Trophoblast cell (in vitro differentiated cells and primary cell): ENCODE measurements at regions not wholly inside any gene's neighbourhood (a gene's known extent, or its start where the extent isn't known, plus 50 kb on each side); places are given as distances from the start of the nearest gene placed in this dataset.

Experiments
- DNase-seq, 2 donors: peaks; one replicate each; pipeline ENCODE4 v3.0.0-alpha.2; 2016
- H2AFZ ChIP-seq: 2 replicates; pipeline ENCODE4 v1.6.1; 2013; ENCODE audit warnings: low read length, moderate library complexity, mild to moderate bottlenecking; ENCODE audit not compliant: insufficient read depth, poor library complexity
- H2AK5ac ChIP-seq: 2 replicates; pipeline ENCODE4 v1.6.1; 2013; ENCODE audit warnings: mild to moderate bottlenecking, low read length
- H2BK120ac ChIP-seq: 2 replicates; pipeline ENCODE4 v1.6.1; 2013; ENCODE audit warnings: low read length, mild to moderate bottlenecking, moderate library complexity; ENCODE audit not compliant: insufficient read depth, poor library complexity
- H2BK12ac ChIP-seq: 2 replicates; pipeline ENCODE4 v1.6.1; 2013; ENCODE audit warnings: mild to moderate bottlenecking, low read length, moderate library complexity
- H2BK5ac ChIP-seq: 2 replicates; pipeline ENCODE4 v1.6.1; 2013; ENCODE audit warnings: low read length, low read depth, moderate library complexity, mild to moderate bottlenecking; ENCODE audit not compliant: poor library complexity
- H3K14ac ChIP-seq: 2 replicates; pipeline ENCODE4 v1.6.1; 2013; ENCODE audit warnings: mild to moderate bottlenecking, low read length
- H3K18ac ChIP-seq: 2 replicates; pipeline ENCODE4 v1.6.1; 2013; ENCODE audit warnings: mild to moderate bottlenecking, low read length
- H3K23ac ChIP-seq: 2 replicates; pipeline ENCODE4 v1.6.1; 2013; ENCODE audit warnings: low read length
- H3K27ac ChIP-seq: 2 replicates; pipeline ENCODE4 v1.5.1; 2013; ENCODE audit warnings: low read depth, mild to moderate bottlenecking, inconsistent platforms, low read length, moderate library complexity
- H3K27me3 ChIP-seq: 2 replicates; pipeline ENCODE4 v1.6.1; 2013; ENCODE audit warnings: inconsistent platforms, mild to moderate bottlenecking, low read length, moderate library complexity; ENCODE audit not compliant: insufficient read depth
- H3K36me3 ChIP-seq, 2 experiments: 1 replicate in 1 of 2; 2 replicates in 1 of 2; pipeline ENCODE4 v1.6.1; 2013; ENCODE audit warnings: low read length in 2 of 2, mild to moderate bottlenecking in 2 of 2, moderate library complexity in 1 of 2; ENCODE audit not compliant: insufficient read depth in 2 of 2, control insufficient read depth in 1 of 2
- H3K4ac ChIP-seq: 2 replicates; pipeline ENCODE4 v1.6.1; 2013; ENCODE audit warnings: low read depth, mild to moderate bottlenecking, low read length, moderate library complexity
- H3K4me1 ChIP-seq, 2 experiments: 1 replicate in 1 of 2; 2 replicates in 1 of 2; pipeline ENCODE4 v1.6.1; 2013; ENCODE audit warnings: low read length in 2 of 2, mild to moderate bottlenecking in 2 of 2, moderate library complexity in 1 of 2; ENCODE audit not compliant: insufficient read depth in 2 of 2, control insufficient read depth in 1 of 2
- H3K4me2 ChIP-seq: 2 replicates; pipeline ENCODE4 v1.6.1; 2013; ENCODE audit warnings: inconsistent platforms, mild to moderate bottlenecking, low read length, moderate library complexity
- H3K4me3 ChIP-seq: 2 replicates; pipeline ENCODE4 v1.5.1; 2013; ENCODE audit warnings: mild to moderate bottlenecking, low read depth, low read length, inconsistent platforms
- H3K79me1 ChIP-seq: one replicate; pipeline ENCODE4 v1.6.1; 2013; ENCODE audit warnings: low read length
- H3K79me2 ChIP-seq: 2 replicates; pipeline ENCODE4 v1.6.1; 2013; ENCODE audit warnings: low read length, mild to moderate bottlenecking; ENCODE audit not compliant: control insufficient read depth, insufficient read depth, poor library complexity
- H3K9ac ChIP-seq: 2 replicates; pipeline ENCODE4 v1.6.1; 2013; ENCODE audit warnings: mild to moderate bottlenecking, low read length
- H3K9me3 ChIP-seq: 2 replicates; pipeline ENCODE4 v1.6.1; 2013; ENCODE audit warnings: low read depth, mild to moderate bottlenecking, control low read depth, inconsistent platforms, low read length; ENCODE audit not compliant: insufficient read depth
- H4K12ac ChIP-seq: 2 replicates; pipeline ENCODE4 v1.6.1; 2013; ENCODE audit warnings: low read depth, mild to moderate bottlenecking, low read length, moderate library complexity
- H4K8ac ChIP-seq: 2 replicates; pipeline ENCODE4 v1.6.1; 2013; ENCODE audit warnings: low read depth, mild to moderate bottlenecking, low read length, moderate library complexity
- H4K91ac ChIP-seq: one replicate; pipeline ENCODE4 v1.6.1; 2013; ENCODE audit warnings: low read depth, mild to moderate bottlenecking, low read length, moderate library complexity
- WGBS: extraction: QIAGEN DNeasy Blood & Tissue Kit; methylation state at CpG from one replicate; pipeline ENCODE4 v1.1.7; 2013; ENCODE audit warnings: missing lambda C conversion rate; ENCODE audit not compliant: insufficient read length, insufficient coverage; ENCODE audit errors: extremely low coverage; 5-methylcytosine and 5-hydroxymethylcytosine counted together

- no peak for DNase-seq
- Histone ChIP-seq H2BK120ac (no peak overlapping the region), H4K12ac (no peak overlapping the region), H3K4me2 (no peak overlapping the region), H3K18ac (no peak overlapping the region), H3K14ac (no peak overlapping the region), H3K27me3 (no peaks in the 10 kb centered on the region), H2AK5ac (no peak overlapping the region), H3K4ac (no peak overlapping the region), H4K91ac (no peak overlapping the region), H3K9ac (no peak overlapping the region), H3K27ac (no peak overlapping the region), H3K4me3 (no peak overlapping the region), H2BK12ac (no peak overlapping the region), H3K79me2 (no peaks in the 10 kb centered on the region), H2BK5ac (no peak overlapping the region), H3K23ac (no peak overlapping the region), H3K4me1 (no peaks in the 10 kb centered on the region), H2AFZ (no peak overlapping the region), H3K79me1 (no peaks in the 10 kb centered on the region), H4K8ac (no peak overlapping the region), H3K36me3 (no peaks in the 10 kb centered on the region), H3K9me3 (no peaks in the 10 kb centered on the region)
- WGBS = no CpG with 5 or more reads among the region's 2 CpGs
Observed at GRCh38 chr3:102237838-102238237, 197.0 kb upstream of the ZPLD1 start.

GRCh38 chr3:102238362-102238761 lies 196.5 kb upstream of the ZPLD1 start:
- Histone ChIP-seq H3K4me1 (no peaks in the 10 kb centered on the region), H3K79me1 (no peaks in the 10 kb centered on the region), H4K8ac (no peak overlapping the region), H2BK120ac (no peak overlapping the region), H3K36me3 (no peaks in the 10 kb centered on the region), H2BK12ac (no peak overlapping the region), H3K79me2 (no peaks in the 10 kb centered on the region), H3K4ac (no peak overlapping the region), H3K23ac (no peak overlapping the region), H2AK5ac (no peak overlapping the region), H2BK5ac (no peak overlapping the region), H3K14ac (no peak overlapping the region), H2AFZ (no peak overlapping the region), H3K4me3 (no peak overlapping the region), H3K27me3 (no peaks in the 10 kb centered on the region), H3K4me2 (no peak overlapping the region), H3K9me3 (no peaks in the 10 kb centered on the region), H3K27ac (no peak overlapping the region), H4K12ac (no peak overlapping the region), H3K9ac (no peak overlapping the region), H3K18ac (no peak overlapping the region), H4K91ac (no peak overlapping the region)
- DNase-seq = no peak

GRCh38 chr3:102240720-102241119 lies 194.1 kb upstream of the ZPLD1 start:
- no peaks in the 10 kb centered on the region for H3K4me1 ChIP-seq
- no peak overlapping the region for H3K14ac ChIP-seq
- no peak overlapping the region for H4K12ac ChIP-seq
- no peaks in the 10 kb centered on the region for H3K36me3 ChIP-seq
- H3K27ac ChIP-seq = no peak overlapping the region
- H2BK5ac ChIP-seq = no peak overlapping the region
- H2AFZ ChIP-seq = no peak overlapping the region
- H3K4me2 ChIP-seq = no peak overlapping the region
- no peak overlapping the region for H2AK5ac ChIP-seq
- no CpG with 5 or more reads among the region's 1 CpG for WGBS
- H4K8ac ChIP-seq = no peak overlapping the region
- no peak overlapping the region for H4K91ac ChIP-seq
- no peaks in the 10 kb centered on the region for H3K79me2 ChIP-seq
- H3K79me1 ChIP-seq = no peaks in the 10 kb centered on the region
- no peak overlapping the region for H3K9ac ChIP-seq
- no peaks in the 10 kb centered on the region for H3K9me3 ChIP-seq
- H3K23ac ChIP-seq = no peak overlapping the region
- no peak overlapping the region for H3K4me3 ChIP-seq
- H3K4ac ChIP-seq = no peak overlapping the region
- DNase-seq = no peak
- H3K18ac ChIP-seq = no peak overlapping the region
- H2BK12ac ChIP-seq = no peak overlapping the region
- no peaks in the 10 kb centered on the region for H3K27me3 ChIP-seq
- H2BK120ac ChIP-seq = no peak overlapping the region

GRCh38 chr3:102248981-102249705 lies 185.7 kb upstream of the ZPLD1 start:
- H3K9ac ChIP-seq = no peak overlapping the region
- no peak overlapping the region for H2BK120ac ChIP-seq
- H3K4me2 ChIP-seq = no peak overlapping the region
- H4K12ac ChIP-seq = no peak overlapping the region
- no peak overlapping the region for H3K27ac ChIP-seq
- H3K18ac ChIP-seq = no peak overlapping the region
- WGBS = no CpG with 5 or more reads among the region's 2 CpGs
- H3K23ac ChIP-seq = no peak overlapping the region
- H2AK5ac ChIP-seq = no peak overlapping the region
- no peaks in the 10 kb centered on the region for H3K9me3 ChIP-seq
- no peak for DNase-seq
- no peak overlapping the region for H2AFZ ChIP-seq
- H3K79me2 ChIP-seq = no peaks in the 10 kb centered on the region
- H3K14ac ChIP-seq = no peak overlapping the region
- no peaks in the 10 kb centered on the region for H3K27me3 ChIP-seq
- H3K4ac ChIP-seq = no peak overlapping the region
- H4K8ac ChIP-seq = no peak overlapping the region
- no peak overlapping the region for H3K4me3 ChIP-seq
- H2BK5ac ChIP-seq = no peak overlapping the region
- no peak overlapping the region for H2BK12ac ChIP-seq
- no peaks in the 10 kb centered on the region for H3K36me3 ChIP-seq
- H4K91ac ChIP-seq = no peak overlapping the region
- no peaks in the 10 kb centered on the region for H3K79me1 ChIP-seq
- H3K4me1 ChIP-seq = no peaks in the 10 kb centered on the region
